ENCODE measurements at regions not wholly inside any gene's neighbourhood (a gene's known extent, or its start where the extent isn't known, plus 50 kb on each side); places are given as distances from the start of the nearest gene placed in this dataset.
"Not testable (repeated sequence)": the region's sequence is repeated elsewhere in the genome, so short reads cannot be mapped to it uniquely, and the experiment has no call there.

GRCh38 chr5:26014206-26014605 lies 1024.2 kb downstream of the CDH9 start:
- Mint-ChIP-seq H3K4me3 (no peak overlapping the region), H3K27me3 (no peaks in the 10 kb centered on the region), H3K27ac (no peak overlapping the region), H3K9me3 (peaks cover 0 to 7% (median 3%) of the 10 kb centered on the region in 3 donors), H3K36me3 (no peaks in the 10 kb centered on the region), H3K4me1 (no peaks in the 10 kb centered on the region)

- H3K9me3 Mint-ChIP-seq = peaks cover 0 to 6% (median 2%) of the 10 kb centered on the region in 3 donors
- H3K27ac Mint-ChIP-seq = no peak overlapping the region
- H3K4me1 Mint-ChIP-seq = no peaks in the 10 kb centered on the region
- no peaks in the 10 kb centered on the region for H3K27me3 Mint-ChIP-seq
- H3K4me3 Mint-ChIP-seq = no peak overlapping the region
- H3K36me3 Mint-ChIP-seq = no peaks in the 10 kb centered on the region
These were observed 1026.3 kb downstream of the CDH9 start for GRCh38 chr5:26012078-26012477.

- H3K9me3 Mint-ChIP-seq = peaks cover 2 to 9% (median 5%) of the 10 kb centered on the region in 3 donors
- no peaks in the 10 kb centered on the region for H3K27me3 Mint-ChIP-seq
- H3K27ac Mint-ChIP-seq = no peak overlapping the region
- H3K36me3 Mint-ChIP-seq = no peaks in the 10 kb centered on the region
- H3K4me3 Mint-ChIP-seq = no peak overlapping the region
- no peaks in the 10 kb centered on the region for H3K4me1 Mint-ChIP-seq
These were observed 1028.6 kb downstream of the CDH9 start for GRCh38 chr5:26009742-26010141.

- H3K4me1 Mint-ChIP-seq = no peaks in the 10 kb centered on the region
- H3K27ac Mint-ChIP-seq = no peak overlapping the region
- H3K9me3 Mint-ChIP-seq = peaks cover 2 to 18% (median 8%) of the 10 kb centered on the region in 3 donors
- no peaks in the 10 kb centered on the region for H3K36me3 Mint-ChIP-seq
- no peaks in the 10 kb centered on the region for H3K27me3 Mint-ChIP-seq
- no peak overlapping the region for H3K4me3 Mint-ChIP-seq
These were observed 1034.4 kb downstream of the CDH9 start for GRCh38 chr5:26003966-26004365.

- Mint-ChIP-seq H3K27me3 (no peaks in the 10 kb centered on the region), H3K4me1 (no peaks in the 10 kb centered on the region), H3K27ac (no peak overlapping the region), H3K36me3 (no peaks in the 10 kb centered on the region), H3K9me3 (peaks cover 2 to 5% (median 3%) of the 10 kb centered on the region in 3 donors), H3K4me3 (no peak overlapping the region)
These were observed 1043.2 kb downstream of the CDH9 start for GRCh38 chr5:25995209-25995608.

- H3K4me1 Mint-ChIP-seq = no peaks in the 10 kb centered on the region
- no peaks in the 10 kb centered on the region for H3K36me3 Mint-ChIP-seq
- no peak overlapping the region for H3K27ac Mint-ChIP-seq
- H3K9me3 Mint-ChIP-seq = peaks cover 2 to 3% (median 3%) of the 10 kb centered on the region in 3 donors
- no peak overlapping the region for H3K4me3 Mint-ChIP-seq
- H3K27me3 Mint-ChIP-seq = no peaks in the 10 kb centered on the region
These were observed 1044.7 kb downstream of the CDH9 start for GRCh38 chr5:25993701-25994100.

GRCh38 chr5:25991639-25992038 lies 1046.7 kb downstream of the CDH9 start:
- Mint-ChIP-seq H3K4me1 (no peaks in the 10 kb centered on the region), H3K9me3 (peaks cover 2 to 4% (median 3%) of the 10 kb centered on the region in 3 donors), H3K27ac (no peak overlapping the region), H3K36me3 (no peaks in the 10 kb centered on the region), H3K27me3 (no peaks in the 10 kb centered on the region), H3K4me3 (no peak overlapping the region)

- no peaks in the 10 kb centered on the region for H3K36me3 Mint-ChIP-seq
- H3K9me3 Mint-ChIP-seq = peaks cover 2 to 4% (median 3%) of the 10 kb centered on the region in 3 donors
- H3K27ac Mint-ChIP-seq = no peak overlapping the region
- H3K4me1 Mint-ChIP-seq = no peaks in the 10 kb centered on the region
- H3K27me3 Mint-ChIP-seq = no peaks in the 10 kb centered on the region
- no peak overlapping the region for H3K4me3 Mint-ChIP-seq
These were observed 1047.6 kb downstream of the CDH9 start for GRCh38 chr5:25990771-25991170.

- Mint-ChIP-seq H3K27ac (no peak overlapping the region), H3K36me3 (peaks cover 2% of the 10 kb centered on the region), H3K9me3 (peaks cover 2 to 10% (median 4%) of the 10 kb centered on the region in 3 donors), H3K27me3 (no peaks in the 10 kb centered on the region), H3K4me1 (no peaks in the 10 kb centered on the region), H3K4me3 (no peak overlapping the region)
These were observed 1059.3 kb downstream of the CDH9 start for GRCh38 chr5:25979086-25979485.

- H3K4me3 Mint-ChIP-seq = no peak overlapping the region
- H3K4me1 Mint-ChIP-seq = no peaks in the 10 kb centered on the region
- no peaks in the 10 kb centered on the region for H3K27me3 Mint-ChIP-seq
- no peak overlapping the region for H3K27ac Mint-ChIP-seq
- peaks cover under 1 to 14% (median 7%) of the 10 kb centered on the region in 3 donors for H3K9me3 Mint-ChIP-seq
- peaks cover under 1% of the 10 kb centered on the region for H3K36me3 Mint-ChIP-seq
These were observed 1062.5 kb downstream of the CDH9 start for GRCh38 chr5:25975885-25976284.

GRCh38 chr5:25974451-25974850 lies 1063.9 kb downstream of the CDH9 start:
- Mint-ChIP-seq H3K4me1 (no peaks in the 10 kb centered on the region), H3K4me3 (no peak overlapping the region), H3K36me3 (no peaks in the 10 kb centered on the region), H3K27me3 (no peaks in the 10 kb centered on the region), H3K9me3 (peaks cover 0 to 8% (median 5%) of the 10 kb centered on the region in 3 donors), H3K27ac (no peak overlapping the region)

- no peak overlapping the region for H3K4me3 Mint-ChIP-seq
- H3K9me3 Mint-ChIP-seq = peaks cover 2 to 18% (median 6%) of the 10 kb centered on the region in 3 donors
- peaks cover 1% of the 10 kb centered on the region for H3K36me3 Mint-ChIP-seq
- H3K4me1 Mint-ChIP-seq = no peaks in the 10 kb centered on the region
- no peaks in the 10 kb centered on the region for H3K27me3 Mint-ChIP-seq
- no peak overlapping the region for H3K27ac Mint-ChIP-seq
These were observed 1067.4 kb downstream of the CDH9 start for GRCh38 chr5:25970906-25971489.

GRCh38 chr5:25969042-25969441 lies 1069.3 kb downstream of the CDH9 start:
- H3K36me3 Mint-ChIP-seq, H3K27me3 Mint-ChIP-seq, H3K27ac Mint-ChIP-seq, H3K4me3 Mint-ChIP-seq, H3K4me1 Mint-ChIP-seq: not testable (repeated sequence)
- peaks cover 2 to 24% (median 8%) of the 10 kb centered on the region in 3 donors for H3K9me3 Mint-ChIP-seq

GRCh38 chr5:25964009-25964372 lies 1074.4 kb downstream of the CDH9 start:
- Mint-ChIP-seq H3K9me3 (peaks cover 2 to 20% (median 4%) of the 10 kb centered on the region in 3 donors), H3K36me3 (peaks cover 3% of the 10 kb centered on the region), H3K4me3 (no peak overlapping the region), H3K27ac (no peak overlapping the region), H3K4me1 (no peaks in the 10 kb centered on the region), H3K27me3 (no peaks in the 10 kb centered on the region)

GRCh38 chr5:25963251-25964008 lies 1075.0 kb downstream of the CDH9 start:
- Mint-ChIP-seq H3K4me1 (no peaks in the 10 kb centered on the region), H3K27ac (no peak overlapping the region), H3K4me3 (no peak overlapping the region), H3K9me3 (peaks cover 2 to 15% (median 2%) of the 10 kb centered on the region in 3 donors), H3K36me3 (peaks cover 3% of the 10 kb centered on the region), H3K27me3 (no peaks in the 10 kb centered on the region)

GRCh38 chr5:25955337-25955736 lies 1083.0 kb downstream of the CDH9 start:
- H3K9me3 Mint-ChIP-seq = peaks cover 0 to 7% (median 6%) of the 10 kb centered on the region in 3 donors

More at GRCh38 chr5:25955337-25955736, 1083.0 kb downstream of the CDH9 start:
- no peaks in the 10 kb centered on the region for H3K27me3 Mint-ChIP-seq
- H3K27ac Mint-ChIP-seq = no peak overlapping the region
- no peaks in the 10 kb centered on the region for H3K36me3 Mint-ChIP-seq
- H3K4me1 Mint-ChIP-seq = peaks cover 0 to 4% (median 0%) of the 10 kb centered on the region in 3 donors
- H3K4me3 Mint-ChIP-seq = no peak overlapping the region

All from IgD-negative memory B cell (primary cell).